ENCODE measurements at regions not wholly inside any gene's neighbourhood (a gene's known extent, or its start where the extent isn't known, plus 50 kb on each side); places are given as distances from the start of the nearest gene placed in this dataset.

DNA sequence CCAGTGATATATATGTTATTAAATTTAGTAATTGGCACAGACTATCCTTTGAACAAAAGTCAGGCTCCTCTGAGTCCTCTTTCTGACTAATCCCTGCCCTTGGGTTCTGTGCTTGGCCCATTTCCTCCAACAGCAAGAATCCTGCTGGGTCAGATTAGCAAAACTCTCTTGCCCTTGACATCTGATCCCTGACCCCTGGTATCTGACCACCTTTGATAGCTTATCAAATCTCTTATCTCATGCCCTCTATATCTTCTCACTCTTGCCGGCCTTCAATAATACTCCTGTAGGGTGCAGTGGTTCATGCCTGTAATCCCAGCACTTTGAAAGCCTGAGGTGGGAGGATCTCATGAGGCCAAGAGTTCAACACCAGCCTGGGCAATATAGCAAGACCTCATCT, 245.5 kb upstream of the FAM47A start:
- Mint-ChIP-seq H3K36me3 (ENCODE audit: insufficient read depth, unreplicated experiment) (no peaks in the 10 kb centered on the region), H3K4me1 (ENCODE audit: low read depth, unreplicated experiment) (no peaks in the 10 kb centered on the region), H3K4me3 (ENCODE audit: low read depth, unreplicated experiment) (no peak overlapping the region), H3K9me3 (ENCODE audit: low read depth, unreplicated experiment) (no peaks in the 10 kb centered on the region), H3K27ac (ENCODE audit: unreplicated experiment) (no peak overlapping the region), H3K27me3 (ENCODE audit: unreplicated experiment) (no peaks in the 10 kb centered on the region)
- intact Hi-C loops (cut with micrococcal nuclease; ENCODE audit: unreplicated experiment): no loop called here
- CTCF ChIA-PET: no interaction called here
- BruUV-seq (replicated peaks): no TSS peak
- no peak for DNase-seq
- TF ChIP-seq, protein P1, sequence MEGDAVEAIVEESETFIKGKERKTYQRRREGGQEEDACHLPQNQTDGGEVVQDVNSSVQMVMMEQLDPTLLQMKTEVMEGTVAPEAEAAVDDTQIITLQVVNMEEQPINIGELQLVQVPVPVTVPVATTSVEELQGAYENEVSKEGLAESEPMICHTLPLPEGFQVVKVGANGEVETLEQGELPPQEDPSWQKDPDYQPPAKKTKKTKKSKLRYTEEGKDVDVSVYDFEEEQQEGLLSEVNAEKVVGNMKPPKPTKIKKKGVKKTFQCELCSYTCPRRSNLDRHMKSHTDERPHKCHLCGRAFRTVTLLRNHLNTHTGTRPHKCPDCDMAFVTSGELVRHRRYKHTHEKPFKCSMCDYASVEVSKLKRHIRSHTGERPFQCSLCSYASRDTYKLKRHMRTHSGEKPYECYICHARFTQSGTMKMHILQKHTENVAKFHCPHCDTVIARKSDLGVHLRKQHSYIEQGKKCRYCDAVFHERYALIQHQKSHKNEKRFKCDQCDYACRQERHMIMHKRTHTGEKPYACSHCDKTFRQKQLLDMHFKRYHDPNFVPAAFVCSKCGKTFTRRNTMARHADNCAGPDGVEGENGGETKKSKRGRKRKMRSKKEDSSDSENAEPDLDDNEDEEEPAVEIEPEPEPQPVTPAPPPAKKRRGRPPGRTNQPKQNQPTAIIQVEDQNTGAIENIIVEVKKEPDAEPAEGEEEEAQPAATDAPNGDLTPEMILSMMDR (IDR thresholded peaks at IDR 0.05; ENCODE audit: unreplicated experiment): no peak

DNA sequence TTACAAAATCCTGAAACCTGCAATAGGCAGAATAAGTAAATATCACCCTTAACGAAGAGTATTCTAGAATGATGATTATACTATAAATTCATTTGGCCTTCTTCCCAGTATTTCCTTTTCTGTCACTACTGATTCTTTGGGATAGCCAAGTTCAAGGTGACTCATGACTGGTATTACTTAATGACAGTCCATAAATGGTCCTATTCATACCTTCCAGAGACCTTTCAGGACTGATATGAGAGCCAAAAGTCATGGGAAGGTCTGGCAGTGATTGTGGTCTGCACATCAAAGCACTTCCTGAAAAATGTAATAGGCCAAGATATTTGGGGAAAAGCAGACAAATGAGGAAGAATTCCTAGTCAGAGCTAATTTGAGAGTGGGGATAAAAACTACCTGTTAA, 239.6 kb upstream of the FAM47A start:
- no peak for DNase-seq
- CTCF ChIA-PET: no interaction called here
- no peaks in the 10 kb centered on the region for H3K9me3 Mint-ChIP-seq (ENCODE audit: low read depth, unreplicated experiment)
- no peaks in the 10 kb centered on the region for H3K36me3 Mint-ChIP-seq (ENCODE audit: insufficient read depth, unreplicated experiment)
- BruUV-seq (replicated peaks): no TSS peak
- no peaks in the 10 kb centered on the region for H3K27me3 Mint-ChIP-seq (ENCODE audit: unreplicated experiment)
- H3K4me3 Mint-ChIP-seq (ENCODE audit: low read depth, unreplicated experiment): no peak overlapping the region
- TF ChIP-seq, protein P1 (IDR thresholded peaks at IDR 0.05; ENCODE audit: unreplicated experiment): no peak
- H3K27ac Mint-ChIP-seq (ENCODE audit: unreplicated experiment): no peak overlapping the region
- peaks cover 10% of the 10 kb centered on the region for H3K4me1 Mint-ChIP-seq (ENCODE audit: low read depth, unreplicated experiment)
- intact Hi-C loops (cut with micrococcal nuclease; ENCODE audit: unreplicated experiment): loop anchor here (5.0 kb wide), 1 partner anchor 1541 kb away; no protein-coding TSS in a partner anchor

DNA sequence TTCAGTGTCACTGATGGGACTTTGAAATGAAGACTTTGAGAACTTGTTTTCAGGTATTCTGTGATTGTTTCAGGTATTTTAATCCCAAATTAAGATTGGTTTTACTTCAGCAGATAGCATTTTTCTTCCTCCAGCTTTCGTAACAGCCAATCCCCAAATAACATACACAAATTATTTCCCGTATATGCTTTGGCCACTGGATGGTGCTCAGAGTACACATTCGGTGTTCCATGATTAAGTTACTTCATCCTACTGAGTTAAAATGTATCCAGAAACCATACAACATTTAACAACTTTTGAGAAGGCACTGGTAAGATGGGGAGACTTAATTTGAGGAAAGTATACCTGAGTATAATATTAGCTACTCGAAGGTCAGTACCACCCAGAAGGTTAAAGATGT, 233.4 kb upstream of the FAM47A start:
- peak; percentile 29 for DNase-seq
- CTCF ChIA-PET: interaction anchor here (1.0 to 1.2 kb wide), 4 partner anchors 129 to 553 kb away, joined by 3 to 5 read pairs (median 3); no protein-coding TSS in a partner anchor
- intact Hi-C loops (cut with micrococcal nuclease; ENCODE audit: unreplicated experiment): loop anchor here (5.0 to 10.0 kb wide), 3 partner anchors 212 to 552 kb away; no protein-coding TSS in a partner anchor
- Mint-ChIP-seq H3K27me3 (ENCODE audit: unreplicated experiment) (no peaks in the 10 kb centered on the region), H3K27ac (ENCODE audit: unreplicated experiment) (no peak overlapping the region), H3K4me3 (ENCODE audit: low read depth, unreplicated experiment) (no peak overlapping the region), H3K9me3 (ENCODE audit: low read depth, unreplicated experiment) (no peaks in the 10 kb centered on the region), H3K4me1 (ENCODE audit: low read depth, unreplicated experiment) (peaks cover 8% of the 10 kb centered on the region), H3K36me3 (ENCODE audit: insufficient read depth, unreplicated experiment) (no peaks in the 10 kb centered on the region)
- TF ChIP-seq, protein P1 (IDR thresholded peaks at IDR 0.05; ENCODE audit: unreplicated experiment): peak; percentile 20
- BruUV-seq (replicated peaks): no TSS peak

DNA sequence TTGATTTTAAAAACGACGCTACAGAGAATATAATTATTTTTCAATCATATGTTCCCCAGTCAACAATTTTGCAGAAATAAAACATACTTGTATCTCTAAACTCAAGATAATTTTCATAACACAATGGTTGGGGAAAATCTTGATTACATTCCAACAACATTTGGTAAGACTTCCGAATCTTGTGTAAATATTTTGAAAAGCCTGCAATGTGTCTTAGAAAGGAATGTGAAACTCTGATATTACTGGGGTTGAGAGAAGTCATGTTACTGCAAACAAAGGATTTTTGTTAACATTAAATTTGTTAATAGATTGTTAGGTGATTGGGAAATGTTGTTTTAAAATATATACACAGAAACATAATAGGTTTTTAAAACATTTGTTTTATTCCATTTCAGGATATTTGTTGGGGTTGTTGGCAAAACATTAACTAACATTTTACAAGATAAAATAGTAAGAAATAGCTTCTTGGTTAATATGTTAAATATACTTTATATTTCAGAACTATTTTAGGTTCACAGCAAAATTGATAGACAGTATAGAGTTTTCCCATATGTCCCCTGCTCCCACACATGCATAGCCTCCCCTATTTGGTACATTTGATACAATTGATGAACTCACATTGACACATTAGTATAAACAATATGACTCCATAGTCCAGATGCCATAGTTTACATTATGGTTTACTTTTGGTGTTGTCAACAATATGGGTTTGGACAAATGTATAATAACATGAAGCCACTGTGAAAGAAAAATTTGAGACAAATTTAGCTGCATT, 218.6 kb upstream of the FAM47A start:
- DNase-seq: no peak
- no TSS peak for BruUV-seq (replicated peaks)
- peak overlapping the region; percentile 50 for H3K27ac Mint-ChIP-seq (ENCODE audit: unreplicated experiment)
- no peaks in the 10 kb centered on the region for H3K9me3 Mint-ChIP-seq (ENCODE audit: low read depth, unreplicated experiment)
- TF ChIP-seq, protein P1 (IDR thresholded peaks at IDR 0.05; ENCODE audit: unreplicated experiment): no peak
- H3K36me3 Mint-ChIP-seq (ENCODE audit: insufficient read depth, unreplicated experiment): no peaks in the 10 kb centered on the region
- H3K4me3 Mint-ChIP-seq (ENCODE audit: low read depth, unreplicated experiment): no peak overlapping the region
- no peaks in the 10 kb centered on the region for H3K4me1 Mint-ChIP-seq (ENCODE audit: low read depth, unreplicated experiment)
- no peaks in the 10 kb centered on the region for H3K27me3 Mint-ChIP-seq (ENCODE audit: unreplicated experiment)
- CTCF ChIA-PET: interaction anchor here (0.6 kb wide), 1 partner anchor 1681 kb away, joined by 3 read pairs; no protein-coding TSS in a partner anchor
- intact Hi-C loops (cut with micrococcal nuclease; ENCODE audit: unreplicated experiment): no loop called here
